GM12878 (cell line): ENCODE measurements at regions not wholly inside any gene's neighbourhood (a gene's known extent, or its start where the extent isn't known, plus 50 kb on each side); places are given as distances from the start of the nearest gene placed in this dataset.

ENCODE experiments used
- ATAC-seq: fragments of 200-7000 bp; cut with Tn5 transposase; 3 replicates; pipeline ENCODE4 v1.9.1; 2020; ENCODE audit warnings: mild to moderate bottlenecking, moderate library complexity
- BruUV-seq: library from RNA; stranded (reverse); fragments of 400-500 nt; replicated peaks from 2 replicates; lab custom pipeline; 2021; lab: Mats Ljungman, UMichigan
- CTCF ChIA-PET: fragments of 300-600 bp; sonication (Branson Sonifier 250); formaldehyde crosslinking; extraction: SDS; loops from one replicate; lab custom pipeline; 2021; ENCODE audit warnings: inconsistent platforms; lab: Yijun Ruan, JAX
- POLR2A ChIA-PET: fragments of 350-600 bp; formaldehyde crosslinking; extraction: SDS; loops from one replicate; lab custom pipeline; 2021; ENCODE audit warnings: inconsistent platforms; lab: Charles Lee
- RAD21 ChIA-PET: fragments of 300-600 bp; sonication (Branson Sonifier 250); formaldehyde crosslinking; loops from one replicate; lab custom pipeline; 2023; ENCODE audit warnings: antibody characterized with exemption; ENCODE audit not compliant: unreplicated experiment; lab: Charles Lee
- SMC1A ChIA-PET: fragments of 300-600 bp; sonication (Branson Sonifier 250); formaldehyde crosslinking; loops from one replicate; lab custom pipeline; 2023; ENCODE audit not compliant: unreplicated experiment, uncharacterized antibody; lab: Charles Lee
- DNase-seq: peaks from one replicate; pipeline ENCODE4 v3.0.0-alpha.2; 2011; ENCODE audit warnings: low read depth, low spot score
- FAIRE-seq: peaks from 3 replicates; lab custom pipeline; 2011; peaks lifted over from hg19 to GRCh38; lab: Jason Lieb, UNC
- H2AFZ ChIP-seq: 2 replicates; pipeline ENCODE4 v1.6.0; 2011; ENCODE audit warnings: low read depth, low read length, control low read depth; ENCODE audit not compliant: control insufficient read depth
- H3K27ac ChIP-seq: 2 replicates; pipeline ENCODE4 v1.5.1; 2011; ENCODE audit warnings: control low read depth; ENCODE audit not compliant: control insufficient read depth, insufficient read depth
- H3K27me3 ChIP-seq, 2 experiments: replicated peaks in 1 of 2; 2 replicates each; pipeline versions ENCODE4 v1.6.0 to v1.6.1; 2011; ENCODE audit warnings: low read length in 1 of 2; ENCODE audit not compliant: control insufficient read depth in 2 of 2, insufficient read depth in 2 of 2
- H3K36me3 ChIP-seq, 2 experiments: 2 replicates each; pipeline ENCODE4 v1.5.1; 2011; ENCODE audit warnings: low read length in 1 of 2; ENCODE audit not compliant: control insufficient read depth in 2 of 2, insufficient read depth in 2 of 2
- H3K4me1 ChIP-seq: 2 replicates; pipeline ENCODE4 v1.6.1; 2011; ENCODE audit warnings: mild to moderate bottlenecking, low read length, moderate library complexity, mixed read lengths; ENCODE audit not compliant: control insufficient read depth, insufficient read depth
- H3K4me2 ChIP-seq: 2 replicates; pipeline ENCODE4 v1.6.0; 2011; ENCODE audit warnings: control low read depth; ENCODE audit not compliant: control insufficient read depth, insufficient read depth
- H3K4me3 ChIP-seq: fragments of 200-600 bp; sonication (generic); 2 replicates; pipeline ENCODE4 v1.5.1; 2016
- H3K79me2 ChIP-seq: 2 replicates; pipeline ENCODE4 v1.6.0; 2011; ENCODE audit warnings: low read length; ENCODE audit not compliant: control insufficient read depth, insufficient read depth
- H3K9ac ChIP-seq: 2 replicates; pipeline ENCODE4 v1.8.0; 2011; ENCODE audit warnings: low read length, control low read depth, mixed read lengths; ENCODE audit not compliant: control insufficient read depth, insufficient read depth
- H3K9me3 ChIP-seq: replicated peaks from 3 replicates; pipeline ENCODE4 v1.5.1; 2011; ENCODE audit warnings: mild to moderate bottlenecking, low read length; ENCODE audit not compliant: control insufficient read depth, insufficient read depth
- H4K20me1 ChIP-seq: 2 replicates; pipeline ENCODE4 v1.6.0; 2011; ENCODE audit not compliant: control insufficient read depth, insufficient read depth
- ASH2L ChIP-seq: fragments of 300-600, 200-600 bp; sonication (generic); IDR thresholded peaks from 2 replicates; pipeline ENCODE4 v1.6.1; 2017; ENCODE audit warnings: low read depth, mild to moderate bottlenecking, borderline replicate concordance
- EGR1 ChIP-seq, 2 experiments: IDR thresholded peaks; 1 replicate in 1 of 2; 2 replicates in 1 of 2; pipeline ENCODE4 v1.6.1; 2011 to 2012; ENCODE audit warnings: low read depth in 2 of 2, low read length in 2 of 2, borderline replicate concordance in 1 of 2, mild to moderate bottlenecking in 1 of 2, moderate library complexity in 1 of 2
- KAT2A ChIP-seq: conservative IDR thresholded peaks from 2 replicates; pipeline ENCODE4 v1.6.1; 2011; ENCODE audit warnings: low read depth, low read length; ENCODE audit not compliant: control insufficient read depth
- RBBP5 ChIP-seq: fragments of 200-600 bp; sonication (generic); conservative IDR thresholded peaks from 2 replicates; pipeline ENCODE4 v1.6.1; 2016
- SMARCA5 ChIP-seq: fragments of 450-650 bp; IDR thresholded peaks from 2 replicates; pipeline ENCODE4 v1.6.1; 2017; ENCODE audit warnings: mild to moderate bottlenecking
- TAF1 ChIP-seq: IDR thresholded peaks from 2 replicates; pipeline ENCODE4 v1.6.1; 2011; ENCODE audit warnings: mild to moderate bottlenecking, low read depth, low read length, borderline replicate concordance
- TCF3 ChIP-seq: IDR thresholded peaks from 2 replicates; pipeline ENCODE4 v1.6.1; 2012; ENCODE audit warnings: low read depth, mild to moderate bottlenecking, low read length, borderline replicate concordance; ENCODE audit not compliant: insufficient read depth
- ZNF217 ChIP-seq: fragments of 450-650 bp; IDR thresholded peaks from 2 replicates; pipeline ENCODE4 v1.6.1; 2017; ENCODE audit warnings: antibody characterized with exemption, mild to moderate bottlenecking
- WGBS: methylation state at CpG from one replicate; pipeline ENCODE4 v1.1.6; 2016; ENCODE audit warnings: low lambda C conversion rate; ENCODE audit not compliant: insufficient replicate concordance, insufficient coverage; ENCODE audit errors: missing lambda C conversion rate; 5-methylcytosine and 5-hydroxymethylcytosine counted together
- in situ Hi-C: fragments of 300-500 bp; cut with MboI; formaldehyde crosslinking; loops from 9 replicates; pipeline ENCODE4 v1.14.3; 2018; ENCODE audit warnings: mixed read lengths
- intact Hi-C: fragments of 100-400 bp; cut with micrococcal nuclease; formaldehyde crosslinking; loops from one replicate; pipeline ENCODE4 v1.14.2; 2022; ENCODE audit not compliant: unreplicated experiment
- TF ChIP-seq, protein P1 (sequence below): fragments of 450-650 bp; formaldehyde crosslinking; IDR thresholded peaks from 2 replicates; pipeline ENCODE4 v1.5.0; 2022; ENCODE audit warnings: mild to moderate bottlenecking, missing genetic modification characterization
- TF ChIP-seq, protein P2 (sequence below): fragments of 450-650 bp; conservative IDR thresholded peaks from 2 replicates; pipeline ENCODE4 v1.6.1; 2017; ENCODE audit warnings: mild to moderate bottlenecking, moderate library complexity
- TF ChIP-seq, protein P3 (sequence below): fragments of 450-650 bp; IDR thresholded peaks from 2 replicates; pipeline ENCODE4 v1.6.1; 2017; ENCODE audit warnings: mild to moderate bottlenecking, moderate library complexity
- TF ChIP-seq, protein P4 (sequence below): IDR thresholded peaks from 2 replicates; pipeline ENCODE4 v1.6.1; 2012; ENCODE audit warnings: low read depth, low read length, improper control_type of control experiment

DNA sequence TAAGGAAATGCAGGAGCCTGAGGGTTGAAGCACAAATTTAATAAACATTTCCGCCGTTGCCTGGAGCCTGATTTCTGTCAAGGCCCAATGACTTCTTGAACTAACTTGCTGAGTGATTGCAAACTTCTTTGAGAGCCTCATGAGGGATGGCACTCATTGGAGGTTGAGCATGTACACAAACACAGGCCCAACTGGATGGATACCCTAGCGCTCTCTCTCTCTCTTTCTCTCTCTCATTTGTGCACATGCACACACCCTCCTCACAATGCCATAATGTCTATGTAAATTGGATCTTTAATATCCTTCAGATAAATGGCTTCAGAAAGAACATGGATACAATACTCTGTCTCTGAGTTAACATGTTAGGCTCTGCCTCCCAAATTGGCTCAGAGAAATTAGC, 597.7 kb upstream of the CADM1 start:
- RAD21 ChIA-PET: no interaction called here
- Histone ChIP-seq H2AFZ (no peak overlapping the region), H3K4me1 (no peaks in the 10 kb centered on the region), H4K20me1 (0 out of 2 replicates have a peak, but pooled peaks cover 4% of the 10 kb centered on the region), H3K27ac (no peak overlapping the region), H3K4me3 (no peak overlapping the region), H3K9ac (no peak overlapping the region), H3K4me2 (no peak overlapping the region), H3K27me3 (no peaks in the 10 kb centered on the region), H3K36me3 (no peaks in the 10 kb centered on the region), H3K79me2 (no peaks in the 10 kb centered on the region), H3K9me3 (no peaks in the 10 kb centered on the region; the same call in 2 of the 3 replicates)
- 87% methylated on average over 3 of the region's 3 CpGs for WGBS
- CTCF ChIA-PET: no interaction called here
- BruUV-seq: no TSS peak
- FAIRE-seq (no peak), DNase-seq (no peak), ATAC-seq (no peak)
- intact Hi-C loops (no loop called here), in situ Hi-C loops (no loop called here)
- POLR2A ChIA-PET: no interaction called here
- SMC1A ChIA-PET: interaction anchor here (1.7 kb wide), 1 partner anchor 11 kb away, joined by 5 read pairs; no protein-coding TSS in a partner anchor
- TF ChIP-seq RBBP5: no peak
- TF ChIP-seq KAT2A: no peak
- TF ChIP-seq, protein P1, sequence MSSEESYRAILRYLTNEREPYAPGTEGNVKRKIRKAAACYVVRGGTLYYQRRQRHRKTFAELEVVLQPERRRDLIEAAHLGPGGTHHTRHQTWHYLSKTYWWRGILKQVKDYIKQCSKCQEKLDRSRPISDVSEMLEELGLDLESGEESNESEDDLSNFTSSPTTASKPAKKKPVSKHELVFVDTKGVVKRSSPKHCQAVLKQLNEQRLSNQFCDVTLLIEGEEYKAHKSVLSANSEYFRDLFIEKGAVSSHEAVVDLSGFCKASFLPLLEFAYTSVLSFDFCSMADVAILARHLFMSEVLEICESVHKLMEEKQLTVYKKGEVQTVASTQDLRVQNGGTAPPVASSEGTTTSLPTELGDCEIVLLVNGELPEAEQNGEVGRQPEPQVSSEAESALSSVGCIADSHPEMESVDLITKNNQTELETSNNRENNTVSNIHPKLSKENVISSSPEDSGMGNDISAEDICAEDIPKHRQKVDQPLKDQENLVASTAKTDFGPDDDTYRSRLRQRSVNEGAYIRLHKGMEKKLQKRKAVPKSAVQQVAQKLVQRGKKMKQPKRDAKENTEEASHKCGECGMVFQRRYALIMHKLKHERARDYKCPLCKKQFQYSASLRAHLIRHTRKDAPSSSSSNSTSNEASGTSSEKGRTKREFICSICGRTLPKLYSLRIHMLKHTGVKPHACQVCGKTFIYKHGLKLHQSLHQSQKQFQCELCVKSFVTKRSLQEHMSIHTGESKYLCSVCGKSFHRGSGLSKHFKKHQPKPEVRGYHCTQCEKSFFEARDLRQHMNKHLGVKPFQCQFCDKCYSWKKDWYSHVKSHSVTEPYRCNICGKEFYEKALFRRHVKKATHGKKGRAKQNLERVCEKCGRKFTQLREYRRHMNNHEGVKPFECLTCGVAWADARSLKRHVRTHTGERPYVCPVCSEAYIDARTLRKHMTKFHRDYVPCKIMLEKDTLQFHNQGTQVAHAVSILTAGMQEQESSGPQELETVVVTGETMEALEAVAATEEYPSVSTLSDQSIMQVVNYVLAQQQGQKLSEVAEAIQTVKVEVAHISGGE: no peak
- TF ChIP-seq EGR1 (IDR thresholded peaks at IDR 0.05; ENCODE audit: borderline replicate concordance in 1 of 2, low read depth in 2 of 2, low read length in 2 of 2): no peak
- no peak for TF ChIP-seq TCF3
- TF ChIP-seq ASH2L: no peak
- TF ChIP-seq SMARCA5: no peak
- TF ChIP-seq, protein P2, sequence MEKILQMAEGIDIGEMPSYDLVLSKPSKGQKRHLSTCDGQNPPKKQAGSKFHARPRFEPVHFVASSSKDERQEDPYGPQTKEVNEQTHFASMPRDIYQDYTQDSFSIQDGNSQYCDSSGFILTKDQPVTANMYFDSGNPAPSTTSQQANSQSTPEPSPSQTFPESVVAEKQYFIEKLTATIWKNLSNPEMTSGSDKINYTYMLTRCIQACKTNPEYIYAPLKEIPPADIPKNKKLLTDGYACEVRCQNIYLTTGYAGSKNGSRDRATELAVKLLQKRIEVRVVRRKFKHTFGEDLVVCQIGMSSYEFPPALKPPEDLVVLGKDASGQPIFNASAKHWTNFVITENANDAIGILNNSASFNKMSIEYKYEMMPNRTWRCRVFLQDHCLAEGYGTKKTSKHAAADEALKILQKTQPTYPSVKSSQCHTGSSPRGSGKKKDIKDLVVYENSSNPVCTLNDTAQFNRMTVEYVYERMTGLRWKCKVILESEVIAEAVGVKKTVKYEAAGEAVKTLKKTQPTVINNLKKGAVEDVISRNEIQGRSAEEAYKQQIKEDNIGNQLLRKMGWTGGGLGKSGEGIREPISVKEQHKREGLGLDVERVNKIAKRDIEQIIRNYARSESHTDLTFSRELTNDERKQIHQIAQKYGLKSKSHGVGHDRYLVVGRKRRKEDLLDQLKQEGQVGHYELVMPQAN: no peak
- no peak for TF ChIP-seq TAF1
- TF ChIP-seq, protein P3, sequence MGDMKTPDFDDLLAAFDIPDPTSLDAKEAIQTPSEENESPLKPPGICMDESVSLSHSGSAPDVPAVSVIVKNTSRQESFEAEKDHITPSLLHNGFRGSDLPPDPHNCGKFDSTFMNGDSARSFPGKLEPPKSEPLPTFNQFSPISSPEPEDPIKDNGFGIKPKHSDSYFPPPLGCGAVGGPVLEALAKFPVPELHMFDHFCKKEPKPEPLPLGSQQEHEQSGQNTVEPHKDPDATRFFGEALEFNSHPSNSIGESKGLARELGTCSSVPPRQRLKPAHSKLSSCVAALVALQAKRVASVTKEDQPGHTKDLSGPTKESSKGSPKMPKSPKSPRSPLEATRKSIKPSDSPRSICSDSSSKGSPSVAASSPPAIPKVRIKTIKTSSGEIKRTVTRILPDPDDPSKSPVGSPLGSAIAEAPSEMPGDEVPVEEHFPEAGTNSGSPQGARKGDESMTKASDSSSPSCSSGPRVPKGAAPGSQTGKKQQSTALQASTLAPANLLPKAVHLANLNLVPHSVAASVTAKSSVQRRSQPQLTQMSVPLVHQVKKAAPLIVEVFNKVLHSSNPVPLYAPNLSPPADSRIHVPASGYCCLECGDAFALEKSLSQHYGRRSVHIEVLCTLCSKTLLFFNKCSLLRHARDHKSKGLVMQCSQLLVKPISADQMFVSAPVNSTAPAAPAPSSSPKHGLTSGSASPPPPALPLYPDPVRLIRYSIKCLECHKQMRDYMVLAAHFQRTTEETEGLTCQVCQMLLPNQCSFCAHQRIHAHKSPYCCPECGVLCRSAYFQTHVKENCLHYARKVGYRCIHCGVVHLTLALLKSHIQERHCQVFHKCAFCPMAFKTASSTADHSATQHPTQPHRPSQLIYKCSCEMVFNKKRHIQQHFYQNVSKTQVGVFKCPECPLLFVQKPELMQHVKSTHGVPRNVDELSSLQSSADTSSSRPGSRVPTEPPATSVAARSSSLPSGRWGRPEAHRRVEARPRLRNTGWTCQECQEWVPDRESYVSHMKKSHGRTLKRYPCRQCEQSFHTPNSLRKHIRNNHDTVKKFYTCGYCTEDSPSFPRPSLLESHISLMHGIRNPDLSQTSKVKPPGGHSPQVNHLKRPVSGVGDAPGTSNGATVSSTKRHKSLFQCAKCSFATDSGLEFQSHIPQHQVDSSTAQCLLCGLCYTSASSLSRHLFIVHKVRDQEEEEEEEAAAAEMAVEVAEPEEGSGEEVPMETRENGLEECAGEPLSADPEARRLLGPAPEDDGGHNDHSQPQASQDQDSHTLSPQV: no peak
- TF ChIP-seq ZNF217: no peak
- TF ChIP-seq, protein P4, sequence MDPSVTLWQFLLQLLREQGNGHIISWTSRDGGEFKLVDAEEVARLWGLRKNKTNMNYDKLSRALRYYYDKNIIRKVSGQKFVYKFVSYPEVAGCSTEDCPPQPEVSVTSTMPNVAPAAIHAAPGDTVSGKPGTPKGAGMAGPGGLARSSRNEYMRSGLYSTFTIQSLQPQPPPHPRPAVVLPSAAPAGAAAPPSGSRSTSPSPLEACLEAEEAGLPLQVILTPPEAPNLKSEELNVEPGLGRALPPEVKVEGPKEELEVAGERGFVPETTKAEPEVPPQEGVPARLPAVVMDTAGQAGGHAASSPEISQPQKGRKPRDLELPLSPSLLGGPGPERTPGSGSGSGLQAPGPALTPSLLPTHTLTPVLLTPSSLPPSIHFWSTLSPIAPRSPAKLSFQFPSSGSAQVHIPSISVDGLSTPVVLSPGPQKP: no peak
